NCI-H2171 treated with DMSO at 0.1 percent for 48 hours (cell line): ENCODE measurements at regions not wholly inside any gene's neighbourhood (a gene's known extent, or its start where the extent isn't known, plus 50 kb on each side); places are given as distances from the start of the nearest gene placed in this dataset.
"Not testable (repeated sequence)": the region's sequence is repeated elsewhere in the genome, so short reads cannot be mapped to it uniquely, and the experiment has no call there.

Source experiments
- DNase-seq: peaks from one replicate; lab custom pipeline; 2025; lab: John Stamatoyannopoulos, UW

DNA sequence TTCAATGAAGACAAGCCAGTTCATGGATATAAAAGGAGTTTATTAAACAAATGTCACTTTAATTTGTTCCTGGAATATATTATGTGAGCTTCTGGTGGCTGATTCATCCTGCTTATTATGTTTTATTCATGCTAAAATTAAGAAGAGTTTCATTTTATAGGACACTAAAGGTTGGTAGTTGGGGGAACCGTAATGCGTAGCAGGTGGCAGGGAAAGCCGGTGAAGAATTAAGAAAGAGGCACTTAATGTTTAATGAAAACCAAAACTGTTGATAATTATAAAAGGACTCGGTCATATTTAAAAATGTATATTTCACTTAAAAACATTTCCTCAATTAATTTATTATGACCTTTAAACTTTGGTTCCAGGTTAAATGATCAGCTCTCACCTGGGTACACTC is 94.3 kb downstream of the XKR3 start:
- DNase-seq = not testable (repeated sequence)

DNA sequence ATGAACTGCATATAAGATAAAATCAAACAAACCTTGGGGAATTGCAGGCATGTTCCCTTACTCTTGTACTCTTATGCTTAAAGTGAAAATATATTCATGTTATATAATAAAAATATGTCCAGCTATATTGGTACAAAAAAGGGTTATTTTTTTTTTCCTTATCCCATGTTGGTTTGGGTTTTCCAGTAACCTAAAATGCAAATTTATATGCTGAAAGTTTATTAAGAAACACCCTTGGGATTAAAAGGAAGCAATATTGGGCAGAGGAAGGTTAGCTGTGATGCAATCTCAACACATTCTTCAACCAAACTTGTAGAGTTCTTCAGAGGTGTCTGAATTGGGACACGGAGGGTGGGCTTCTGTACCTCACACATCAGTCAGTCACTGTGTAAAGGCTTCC is 97.7 kb downstream of the XKR3 start:
- DNase-seq = not testable (repeated sequence)

DNA sequence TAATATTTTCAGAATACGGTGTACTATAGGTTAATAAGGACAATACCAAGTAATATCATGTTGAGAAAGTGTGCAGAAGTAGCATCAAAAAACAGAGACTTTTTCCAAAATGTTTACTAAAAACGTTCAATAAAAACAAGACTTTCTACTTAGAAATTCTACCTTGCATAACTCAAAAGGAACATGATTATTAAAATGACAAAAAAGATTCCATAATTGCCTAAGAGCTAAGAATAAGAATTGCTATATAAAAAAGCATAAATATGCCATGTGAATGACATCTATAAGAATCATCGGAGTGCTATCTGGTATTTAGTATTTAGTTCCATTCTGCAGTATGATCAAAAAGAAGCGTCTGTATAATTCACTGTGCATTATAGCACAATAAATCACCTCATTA is 102.0 kb downstream of the XKR3 start:
- DNase-seq = not testable (repeated sequence)

DNA sequence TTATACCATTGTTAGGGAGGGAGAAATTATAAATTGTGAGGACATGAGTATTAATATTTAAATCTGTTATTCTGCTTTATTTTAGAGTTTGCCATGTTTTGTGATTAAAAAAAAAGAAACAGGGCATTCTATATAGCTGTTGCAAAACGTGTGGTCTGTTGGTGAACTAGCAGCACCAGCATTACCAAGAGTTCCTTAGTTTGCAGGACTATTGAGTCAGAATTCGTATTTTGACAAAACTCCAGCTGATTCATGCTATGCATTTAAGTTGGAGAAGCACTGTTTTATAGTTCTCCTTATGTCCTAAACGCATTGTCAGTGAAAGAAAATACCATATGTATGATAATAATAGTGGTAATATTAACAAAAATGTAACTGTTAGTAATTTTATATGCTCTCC is 102.6 kb downstream of the XKR3 start:
- DNase-seq = not testable (repeated sequence)

DNA sequence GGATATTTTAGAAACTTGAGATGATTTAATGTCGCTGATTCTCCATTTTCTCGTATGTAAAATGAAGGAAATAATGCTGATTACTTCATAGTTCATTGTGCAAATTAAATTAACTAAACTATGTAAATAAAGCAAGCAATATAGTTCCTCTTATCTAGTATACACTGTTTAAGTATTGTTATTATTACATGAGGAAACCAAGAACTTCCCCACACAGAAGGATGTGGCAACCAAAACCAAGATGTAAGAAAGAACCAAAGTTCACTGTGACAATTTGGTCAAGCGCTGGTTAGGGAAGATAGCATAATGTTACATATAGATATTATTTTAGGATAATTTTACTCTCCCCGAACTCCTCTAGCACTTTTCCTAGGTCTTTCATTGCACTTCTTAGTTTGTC is 103.2 kb downstream of the XKR3 start:
- DNase-seq = no peak

DNA sequence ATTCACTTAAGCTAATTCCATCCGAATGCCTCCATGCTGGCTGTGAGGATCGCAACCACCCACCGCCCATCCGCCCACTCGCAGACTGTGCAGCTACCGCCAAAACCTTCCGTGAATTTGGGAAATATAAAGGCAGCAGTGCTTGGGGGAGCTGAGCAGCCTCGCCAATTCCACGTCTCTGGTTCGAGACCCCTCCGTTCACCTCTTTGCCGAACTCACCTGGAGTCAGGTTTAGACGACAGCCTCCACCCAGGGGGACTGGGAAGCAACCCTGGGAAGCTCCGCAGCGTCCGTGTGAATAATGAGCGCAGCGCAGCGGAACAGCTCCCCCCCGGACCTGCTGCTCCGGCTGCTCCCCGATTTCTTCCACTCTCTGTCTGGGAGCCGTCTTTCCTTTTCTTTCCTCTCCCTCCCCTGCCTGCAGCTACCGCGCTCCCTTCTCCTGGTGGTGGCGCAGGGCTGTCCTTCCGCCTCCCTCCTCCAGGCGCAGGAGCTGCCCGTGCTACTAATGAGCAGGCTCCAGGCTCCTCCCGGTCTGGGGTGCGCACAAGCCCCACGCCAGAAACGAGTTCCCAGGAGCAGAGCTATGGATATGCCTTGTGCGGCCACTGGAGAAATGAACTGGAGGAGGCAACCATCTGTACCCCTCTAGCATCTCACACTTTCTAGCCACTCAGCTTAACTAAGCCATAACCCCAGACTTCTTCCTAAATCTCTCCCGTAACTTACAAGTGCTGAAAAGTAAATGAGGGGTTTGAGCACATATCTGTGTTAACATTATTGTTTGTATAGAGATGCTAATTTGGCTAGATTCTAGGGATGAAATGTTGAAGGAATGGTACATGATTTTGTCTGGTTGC is 107.3 kb downstream of the XKR3 start:
- DNase-seq = peak; percentile 16

DNA sequence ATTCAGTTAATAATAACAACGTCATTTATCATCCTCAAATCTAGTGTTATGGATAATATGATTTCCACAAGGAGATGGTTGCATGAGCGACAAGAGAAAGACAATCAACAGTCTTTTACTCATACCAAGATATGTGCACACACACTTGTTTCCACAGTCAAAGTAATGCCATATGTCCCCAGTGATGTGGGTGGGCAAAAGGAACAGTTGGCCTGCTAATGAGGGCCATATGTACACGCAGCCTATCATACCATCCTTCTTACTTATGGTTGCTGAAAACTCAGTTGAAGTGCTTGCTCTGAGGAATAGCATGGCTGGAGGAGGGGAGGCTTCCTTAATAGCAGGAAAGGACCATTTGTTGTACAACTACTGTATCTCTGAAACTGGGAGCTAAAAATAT is 110.6 kb downstream of the XKR3 start:
- not testable (repeated sequence) for DNase-seq

DNA sequence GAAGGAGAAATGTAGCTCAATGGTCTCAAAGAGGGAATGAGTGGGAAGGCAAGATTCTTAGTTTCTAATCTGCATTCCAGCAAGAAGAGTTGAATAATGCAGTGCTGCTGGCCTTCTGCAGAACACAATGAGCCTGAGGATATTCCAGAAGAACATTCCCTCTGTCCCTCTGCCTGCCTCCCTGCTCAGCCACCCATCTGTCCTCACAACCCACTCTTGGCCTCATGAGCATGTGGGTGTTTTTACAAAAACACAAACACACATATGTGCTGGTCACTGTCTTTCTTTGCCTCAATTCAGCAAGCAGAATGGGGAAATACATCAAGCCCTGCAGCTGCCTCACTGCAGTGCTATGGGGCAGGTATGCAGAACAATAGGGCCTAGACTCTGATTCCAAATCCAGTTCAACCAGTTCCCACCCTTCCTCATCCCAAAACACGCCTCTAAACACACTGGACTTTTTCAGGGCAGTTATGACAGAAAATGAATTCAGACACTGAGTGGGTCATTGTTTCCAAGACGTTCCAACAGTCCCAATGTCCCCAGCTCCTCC is 109.8 kb upstream of the CCT8L2 start:
- DNase-seq = not testable (repeated sequence)

DNA sequence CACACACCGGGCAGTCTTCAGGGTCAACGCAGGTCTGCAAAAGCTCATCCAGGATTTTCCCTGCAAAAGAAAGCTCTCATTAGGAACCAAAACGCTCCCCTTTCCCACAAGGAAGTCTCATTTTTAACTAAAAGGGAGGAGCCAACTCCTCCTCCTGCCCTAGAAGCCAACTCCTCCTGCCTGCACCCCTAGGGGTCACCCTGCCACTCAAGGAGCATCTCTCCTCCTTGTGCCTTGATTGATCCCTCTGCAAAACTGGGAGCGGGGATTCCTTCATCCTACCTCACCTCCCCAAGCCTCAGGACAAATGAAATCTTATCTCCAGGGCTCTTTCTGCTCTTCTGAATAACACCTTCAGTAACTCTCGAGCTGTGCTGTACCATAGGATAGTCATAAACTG is 107.8 kb upstream of the CCT8L2 start:
- not testable (repeated sequence) for DNase-seq

DNA sequence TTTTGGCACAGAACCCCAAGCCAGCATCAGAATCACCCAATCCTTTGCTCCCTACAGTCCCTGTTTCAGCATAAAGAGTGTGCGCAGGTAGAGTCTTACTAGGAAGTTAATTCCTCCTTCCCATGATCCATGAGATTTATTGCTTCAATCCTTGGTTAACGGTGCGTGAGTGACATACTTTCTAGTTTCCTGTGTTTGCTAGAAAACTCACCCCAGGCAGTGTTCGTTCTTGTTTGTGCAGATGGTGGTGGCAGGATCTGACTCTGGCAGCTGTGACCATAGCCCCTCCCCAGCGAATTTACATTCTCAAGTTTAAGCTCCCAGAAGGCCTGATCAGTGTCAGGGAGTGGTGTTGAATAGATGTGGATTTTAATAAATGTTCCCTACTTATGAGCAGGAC is 106.7 kb upstream of the CCT8L2 start:
- no peak for DNase-seq

DNA sequence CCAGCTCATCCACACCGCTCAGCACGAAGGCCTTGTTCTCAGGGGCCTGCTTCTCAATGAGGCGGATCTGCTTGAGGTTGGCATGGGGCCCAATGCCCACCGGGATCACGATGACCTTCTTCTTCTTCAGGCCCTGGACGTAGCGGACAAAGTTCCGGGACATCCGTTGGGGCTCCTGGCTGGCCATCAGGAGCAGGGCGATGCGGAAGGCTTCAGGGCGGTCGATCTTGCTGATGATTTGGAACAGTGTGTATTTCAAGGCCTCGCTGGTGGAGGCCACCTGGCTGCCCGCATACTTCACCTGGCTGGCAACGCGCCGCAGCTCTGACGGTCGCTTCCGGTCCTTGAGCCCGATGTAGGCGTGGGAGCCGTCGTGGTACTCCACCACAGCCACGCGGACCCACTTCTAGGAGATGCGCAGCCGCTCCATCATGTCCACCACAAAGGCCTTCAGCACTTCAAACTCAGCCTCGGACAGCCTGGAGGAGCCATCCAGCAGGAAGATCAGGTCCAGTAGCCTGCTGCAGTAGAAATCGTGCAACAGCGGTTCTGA is 105.0 kb upstream of the CCT8L2 start:
- DNase-seq = not testable (repeated sequence)

DNA sequence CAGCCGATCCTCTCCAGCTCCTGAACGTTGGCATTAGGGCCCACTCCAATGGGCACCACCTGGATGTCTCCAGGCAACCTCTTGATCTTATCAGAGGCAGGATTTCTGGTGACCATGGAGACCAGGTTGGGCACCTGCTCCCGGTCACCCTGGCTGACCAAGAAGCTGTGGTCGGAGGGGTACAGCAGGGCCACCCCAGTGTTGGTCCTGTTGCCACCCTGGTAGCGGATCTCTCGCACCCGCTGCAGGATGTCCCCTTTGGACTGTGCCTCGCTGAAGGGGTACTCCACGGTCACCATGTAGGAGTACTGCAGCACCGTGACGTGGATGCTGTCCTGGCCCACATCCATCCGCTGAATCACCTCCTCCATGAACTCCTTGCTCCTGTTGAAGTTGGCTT is 104.3 kb upstream of the CCT8L2 start:
- not testable (repeated sequence) for DNase-seq

DNA sequence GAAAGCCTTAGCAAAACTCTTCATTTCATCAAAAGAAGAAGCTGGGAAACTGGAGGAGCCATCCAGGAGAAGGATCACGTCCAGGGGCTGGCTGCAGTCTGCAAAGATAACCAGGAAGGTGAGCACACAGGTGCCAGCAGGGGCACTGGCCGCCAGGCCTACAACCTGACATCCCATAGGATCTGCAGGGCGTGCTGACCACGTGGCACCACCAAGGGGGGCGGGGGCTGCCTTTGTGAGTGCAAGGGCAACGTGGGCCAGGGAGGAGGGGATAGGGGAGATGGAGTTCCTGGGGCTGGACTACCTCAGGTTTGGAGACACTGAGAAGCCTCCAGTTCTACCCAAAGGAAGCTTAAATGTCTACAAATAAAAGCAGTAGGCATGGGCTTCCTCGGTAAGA is 102.7 kb upstream of the CCT8L2 start:
- DNase-seq = no peak

DNA sequence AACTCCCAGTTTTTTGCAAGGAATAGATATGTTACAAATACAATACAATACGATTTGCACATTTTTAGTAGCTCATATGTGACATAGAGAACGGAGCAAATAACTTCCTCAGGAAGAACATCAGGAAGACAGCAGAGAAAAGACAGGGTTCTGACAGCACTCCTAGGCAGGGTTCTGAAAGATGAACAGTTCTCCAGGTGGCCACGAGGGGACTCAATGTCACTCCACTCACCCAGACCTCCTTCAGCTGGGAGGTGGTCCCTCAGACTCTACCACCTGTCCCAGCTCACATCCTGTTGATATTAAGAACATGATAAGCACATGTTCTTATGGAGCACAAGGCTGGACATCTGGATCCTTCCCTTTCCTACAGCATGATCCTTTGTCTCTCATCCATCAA is 101.1 kb upstream of the CCT8L2 start:
- not testable (repeated sequence) for DNase-seq

DNA sequence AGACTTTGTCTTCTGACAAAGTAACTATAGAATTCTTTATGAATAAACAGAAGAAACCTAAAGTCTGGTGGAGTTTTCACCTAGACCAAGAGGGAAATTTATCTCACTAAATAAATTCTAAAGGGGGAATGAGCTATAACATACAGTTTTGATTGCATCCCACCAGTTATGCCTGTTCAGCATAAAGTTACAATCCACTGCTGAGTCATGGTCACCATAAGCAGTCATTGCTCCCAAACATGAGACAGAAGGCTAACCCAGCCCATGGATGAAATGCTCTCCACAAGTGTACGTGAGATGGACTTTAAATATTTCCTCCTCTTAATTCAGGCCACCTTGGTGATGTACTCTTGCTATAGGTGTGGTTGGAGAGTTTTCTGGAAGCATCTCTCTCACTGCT is 96.7 kb upstream of the CCT8L2 start:
- not testable (repeated sequence) for DNase-seq

DNA sequence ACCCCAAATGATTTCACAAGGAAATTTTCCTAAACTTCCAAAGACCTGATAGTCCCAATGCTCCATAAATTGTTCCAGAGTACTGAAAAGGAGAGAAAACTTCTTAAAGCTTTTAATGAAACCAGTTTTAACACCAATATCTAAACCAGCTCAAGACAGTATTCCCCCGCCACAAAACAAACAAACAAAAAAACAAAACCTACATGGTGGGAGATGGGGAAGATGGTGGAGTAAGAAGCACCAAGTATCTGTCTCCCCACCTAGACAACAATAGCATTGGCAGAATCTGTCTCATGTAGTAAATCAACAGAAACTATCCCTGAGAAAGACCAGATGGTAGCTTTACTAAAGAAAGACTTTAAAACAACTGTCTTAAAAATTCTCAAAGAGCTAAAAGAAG is 88.7 kb upstream of the CCT8L2 start:
- DNase-seq = not testable (repeated sequence)

DNA sequence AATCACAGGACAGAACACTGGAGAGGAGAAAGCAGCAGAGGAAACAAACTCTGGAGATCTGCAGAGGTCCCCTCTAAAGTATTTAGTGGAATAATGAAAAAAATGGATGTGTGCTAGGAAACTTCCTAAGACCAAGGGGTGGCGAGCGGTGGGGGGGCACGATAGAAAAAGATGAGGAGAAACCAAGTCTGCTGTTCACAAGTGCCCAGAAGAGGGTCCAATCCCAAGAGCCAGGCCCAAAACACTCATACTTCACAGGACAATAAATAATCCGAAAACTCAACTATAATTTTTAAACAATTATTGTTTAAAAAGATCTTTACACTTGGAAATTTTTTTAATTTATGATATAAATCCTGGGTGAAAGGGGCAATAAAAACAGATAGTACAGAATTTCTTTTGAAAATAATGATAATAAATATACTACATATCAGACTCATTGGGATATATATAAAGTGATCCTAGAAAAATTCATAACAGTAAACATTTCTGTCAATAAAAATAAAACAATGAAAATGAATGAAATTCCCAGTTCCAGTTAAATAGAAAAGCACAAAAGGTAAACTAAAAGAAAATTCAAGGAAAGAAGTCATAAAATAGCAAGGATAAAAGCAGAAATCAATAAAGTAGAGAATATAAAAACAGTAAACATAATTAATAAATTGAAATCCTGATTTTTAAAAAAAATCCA is 87.7 kb upstream of the CCT8L2 start:
- DNase-seq = not testable (repeated sequence)

DNA sequence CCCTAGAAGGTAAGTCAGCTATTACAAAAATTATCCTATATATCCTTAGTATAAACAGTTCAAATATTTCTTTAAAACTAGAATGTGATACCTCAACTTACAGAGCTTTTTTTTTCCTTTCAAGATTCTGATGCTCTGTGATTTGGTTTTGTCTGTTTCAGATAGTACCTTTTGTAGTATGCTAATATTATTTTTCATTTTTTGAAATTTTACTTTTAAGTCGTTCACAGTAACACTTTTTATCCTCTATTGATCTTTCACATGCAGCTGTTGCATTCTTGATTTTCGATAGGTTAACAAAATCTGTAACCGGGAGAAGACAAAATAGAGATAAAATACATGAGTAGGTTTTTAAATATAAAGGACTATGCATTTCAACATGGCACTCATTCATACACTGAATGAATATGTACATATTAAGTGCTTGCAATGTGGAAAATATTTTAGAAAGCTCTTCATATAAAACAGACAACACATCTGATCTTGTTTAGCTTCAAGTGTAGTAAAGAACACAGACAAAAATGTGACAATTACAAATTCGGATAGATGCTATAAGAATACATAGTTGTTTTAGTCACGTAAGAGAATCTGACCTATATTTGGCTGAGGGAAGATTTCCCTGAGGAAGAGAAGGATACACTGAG is 86.7 kb upstream of the CCT8L2 start:
- not testable (repeated sequence) for DNase-seq

DNA sequence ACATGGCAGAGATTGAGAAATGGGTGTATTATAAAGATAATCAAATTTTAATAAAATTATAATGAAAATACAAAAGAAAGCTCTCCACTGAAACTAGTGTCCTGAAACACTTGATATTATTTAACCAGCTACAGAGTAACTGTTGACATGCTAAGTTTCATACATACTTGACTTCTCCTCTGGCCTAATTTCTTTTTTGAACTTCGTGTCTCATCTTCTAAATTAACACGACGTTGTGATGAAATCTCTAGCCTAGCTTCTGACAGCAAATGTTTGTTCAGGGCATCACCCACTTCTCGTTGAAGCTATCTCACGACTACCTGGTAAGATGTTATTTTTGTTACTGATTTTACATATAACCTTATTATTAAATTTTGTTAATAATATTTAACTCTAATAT is 80.8 kb upstream of the CCT8L2 start:
- DNase-seq = not testable (repeated sequence)

DNA sequence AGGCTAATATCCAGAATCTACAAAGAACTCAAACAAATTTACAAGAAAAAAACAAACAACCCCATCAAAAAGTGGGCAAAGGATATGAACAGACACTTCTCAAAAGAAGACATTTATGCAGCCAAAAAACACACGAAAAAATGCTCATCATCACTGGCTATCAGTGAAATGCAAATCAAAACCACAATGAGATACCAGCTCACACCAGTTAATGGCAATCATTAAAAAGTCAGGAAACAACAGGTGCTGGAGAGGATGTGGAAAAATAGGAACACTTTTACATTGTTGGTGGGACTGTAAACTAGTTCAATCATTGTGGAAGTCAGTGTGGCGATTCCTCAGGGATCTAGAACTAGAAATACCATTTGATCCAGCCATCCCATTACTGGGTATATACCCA is 73.0 kb upstream of the CCT8L2 start:
- not testable (repeated sequence) for DNase-seq

DNA sequence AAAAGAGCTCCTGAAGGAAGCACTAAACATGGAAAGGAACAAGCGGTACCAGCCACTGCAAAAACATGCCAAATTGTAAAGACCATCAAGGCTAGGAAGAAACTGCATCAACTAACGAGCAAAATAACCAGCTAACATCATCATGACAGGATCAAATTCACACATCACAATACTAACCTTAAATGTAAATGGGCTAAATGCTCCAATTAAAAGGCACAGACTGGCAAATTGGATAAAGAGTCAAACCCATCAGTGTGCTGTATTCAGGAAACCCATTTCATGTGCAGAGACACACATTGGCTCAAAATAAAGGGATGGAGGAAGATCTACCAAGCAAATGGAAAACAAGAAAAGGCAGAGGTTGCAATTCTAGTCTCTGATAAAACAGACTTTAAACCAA is 69.7 kb upstream of the CCT8L2 start:
- DNase-seq = not testable (repeated sequence)

DNA sequence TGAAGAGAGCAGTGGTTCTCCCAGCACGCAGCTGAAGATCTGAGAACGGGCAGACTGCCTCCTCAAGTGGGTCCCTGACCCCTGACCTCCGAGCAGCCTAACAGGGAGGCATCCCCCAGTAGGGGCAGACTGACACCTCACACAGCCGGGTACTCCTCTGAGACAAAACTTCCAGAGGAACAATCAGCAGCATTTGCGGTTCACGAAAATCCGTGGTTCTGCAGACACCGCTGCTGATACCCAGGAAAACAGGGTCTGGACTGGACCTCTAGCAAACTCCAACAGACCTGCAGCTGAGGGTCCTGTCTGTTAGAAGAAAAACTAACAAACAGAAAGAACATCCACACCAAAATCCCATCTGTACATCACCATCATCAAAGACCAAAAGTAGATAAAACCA is 68.4 kb upstream of the CCT8L2 start:
- DNase-seq = not testable (repeated sequence)
